ENCODE measurements at regions not wholly inside any gene's neighbourhood (a gene's known extent, or its start where the extent isn't known, plus 50 kb on each side); places are given as distances from the start of the nearest gene placed in this dataset.

DNA sequence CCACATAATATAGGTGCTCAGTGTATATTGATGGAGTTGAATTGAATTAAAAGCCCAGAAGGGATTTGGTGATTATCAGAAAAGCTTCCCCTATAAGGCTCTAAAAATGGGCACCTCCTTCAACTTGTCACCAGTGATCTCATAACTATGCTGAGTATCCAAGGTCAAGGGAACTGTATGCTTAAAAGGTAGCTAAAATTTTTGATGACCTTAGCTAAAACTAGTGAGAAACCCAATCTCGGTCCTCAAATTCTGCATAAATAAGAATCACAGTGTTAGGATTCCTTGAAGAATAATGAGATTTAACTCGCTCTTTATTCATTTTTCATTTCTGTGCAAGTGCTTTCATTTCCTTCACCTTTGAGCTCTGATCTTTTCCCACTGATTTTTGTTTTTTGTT, 87.7 kb upstream of the AP1S2 start:
- Histone ChIP-seq H3K27me3 (no peaks in the 10 kb centered on the region), H3K36me3 (no peaks in the 10 kb centered on the region), H3K4me3 (ENCODE audit: low read depth, low read length) (no peak overlapping the region), H3K9me3 (no peaks in the 10 kb centered on the region), H3K4me1 (no peaks in the 10 kb centered on the region)
- no peak for DNase-seq
- TF ChIP-seq, protein P1, sequence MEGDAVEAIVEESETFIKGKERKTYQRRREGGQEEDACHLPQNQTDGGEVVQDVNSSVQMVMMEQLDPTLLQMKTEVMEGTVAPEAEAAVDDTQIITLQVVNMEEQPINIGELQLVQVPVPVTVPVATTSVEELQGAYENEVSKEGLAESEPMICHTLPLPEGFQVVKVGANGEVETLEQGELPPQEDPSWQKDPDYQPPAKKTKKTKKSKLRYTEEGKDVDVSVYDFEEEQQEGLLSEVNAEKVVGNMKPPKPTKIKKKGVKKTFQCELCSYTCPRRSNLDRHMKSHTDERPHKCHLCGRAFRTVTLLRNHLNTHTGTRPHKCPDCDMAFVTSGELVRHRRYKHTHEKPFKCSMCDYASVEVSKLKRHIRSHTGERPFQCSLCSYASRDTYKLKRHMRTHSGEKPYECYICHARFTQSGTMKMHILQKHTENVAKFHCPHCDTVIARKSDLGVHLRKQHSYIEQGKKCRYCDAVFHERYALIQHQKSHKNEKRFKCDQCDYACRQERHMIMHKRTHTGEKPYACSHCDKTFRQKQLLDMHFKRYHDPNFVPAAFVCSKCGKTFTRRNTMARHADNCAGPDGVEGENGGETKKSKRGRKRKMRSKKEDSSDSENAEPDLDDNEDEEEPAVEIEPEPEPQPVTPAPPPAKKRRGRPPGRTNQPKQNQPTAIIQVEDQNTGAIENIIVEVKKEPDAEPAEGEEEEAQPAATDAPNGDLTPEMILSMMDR (IDR thresholded peaks at IDR 0.05; ENCODE audit: low read depth, low read length) = no peak

DNA sequence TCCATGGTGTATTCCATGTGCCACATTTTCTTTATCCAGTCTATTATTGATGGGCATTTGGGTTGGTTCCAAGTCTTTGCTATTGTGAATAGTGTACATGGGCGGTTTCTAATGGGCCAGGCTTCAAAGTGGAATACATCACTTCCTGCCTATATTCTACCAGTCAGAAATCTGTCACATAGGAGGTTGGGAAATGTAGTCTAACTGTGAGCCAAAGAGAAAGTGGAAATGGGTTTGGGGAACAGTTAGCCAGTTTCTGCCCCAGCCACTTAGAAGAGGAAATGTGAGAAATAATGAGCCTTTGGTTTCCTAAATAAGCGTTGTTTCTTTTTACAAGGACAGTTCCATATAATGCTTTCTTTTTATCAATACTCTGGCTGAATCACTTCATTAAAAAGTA, 85.1 kb upstream of the AP1S2 start:
- Histone ChIP-seq H3K4me3 (ENCODE audit: low read depth, low read length) (no peak overlapping the region), H3K36me3 (no peaks in the 10 kb centered on the region), H3K27me3 (no peaks in the 10 kb centered on the region), H3K4me1 (no peaks in the 10 kb centered on the region), H3K9me3 (no peaks in the 10 kb centered on the region)
- no peak for DNase-seq
- TF ChIP-seq, protein P1 (IDR thresholded peaks at IDR 0.05; ENCODE audit: low read depth, low read length) = no peak

DNA sequence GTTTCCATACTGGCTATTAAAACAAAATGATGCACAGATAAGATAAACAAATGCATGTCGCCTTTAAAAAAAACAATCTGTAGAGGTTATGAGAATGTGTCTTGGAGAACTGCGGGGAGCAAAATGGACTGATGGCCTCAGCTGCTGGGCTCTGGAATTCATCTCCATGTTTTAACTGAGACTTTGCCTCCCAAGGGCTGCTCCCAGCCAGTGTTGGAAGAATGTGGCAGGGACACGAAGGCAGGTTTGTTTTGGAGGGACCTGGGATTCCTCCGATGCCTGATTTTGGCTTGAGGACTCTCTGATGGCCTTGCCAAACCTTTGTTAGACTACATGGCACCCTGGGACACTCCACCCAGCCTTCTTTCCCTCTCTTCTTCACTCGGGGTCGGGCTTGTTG, 83.5 kb upstream of the AP1S2 start:
- H3K36me3 ChIP-seq = no peaks in the 10 kb centered on the region
- no peak for DNase-seq
- H3K4me1 ChIP-seq = no peaks in the 10 kb centered on the region
- TF ChIP-seq, protein P1 (IDR thresholded peaks at IDR 0.05; ENCODE audit: low read depth, low read length) = no peak
- H3K27me3 ChIP-seq = no peaks in the 10 kb centered on the region
- no peaks in the 10 kb centered on the region for H3K9me3 ChIP-seq
- H3K4me3 ChIP-seq (ENCODE audit: low read depth, low read length) = no peak overlapping the region

DNA sequence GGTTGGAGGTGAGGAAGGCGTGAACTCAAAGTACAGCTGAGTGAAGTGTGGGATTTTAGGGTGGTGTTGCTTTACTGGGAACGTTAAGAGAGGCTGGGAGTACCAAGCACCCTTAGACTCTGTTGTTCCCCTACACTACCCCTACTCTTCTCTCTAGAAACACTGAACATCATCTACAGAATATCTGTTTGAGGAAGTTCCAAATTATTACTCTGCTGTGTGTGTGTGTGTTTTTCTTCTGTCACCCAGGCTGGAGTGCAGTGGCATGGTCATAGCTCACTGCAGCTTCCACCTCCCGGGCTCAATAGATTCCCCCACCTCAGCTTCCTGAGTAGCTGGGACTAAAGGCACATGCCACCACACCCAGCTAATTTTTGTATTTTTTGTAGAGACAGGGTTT, 76.7 kb upstream of the AP1S2 start:
- H3K9me3 ChIP-seq = no peaks in the 10 kb centered on the region
- H3K27me3 ChIP-seq = no peaks in the 10 kb centered on the region
- H3K4me1 ChIP-seq = no peaks in the 10 kb centered on the region
- H3K36me3 ChIP-seq = no peaks in the 10 kb centered on the region
- no peak for DNase-seq
- TF ChIP-seq, protein P1 (IDR thresholded peaks at IDR 0.05; ENCODE audit: low read depth, low read length) = no peak
- no peak overlapping the region for H3K4me3 ChIP-seq (ENCODE audit: low read depth, low read length)

DNA sequence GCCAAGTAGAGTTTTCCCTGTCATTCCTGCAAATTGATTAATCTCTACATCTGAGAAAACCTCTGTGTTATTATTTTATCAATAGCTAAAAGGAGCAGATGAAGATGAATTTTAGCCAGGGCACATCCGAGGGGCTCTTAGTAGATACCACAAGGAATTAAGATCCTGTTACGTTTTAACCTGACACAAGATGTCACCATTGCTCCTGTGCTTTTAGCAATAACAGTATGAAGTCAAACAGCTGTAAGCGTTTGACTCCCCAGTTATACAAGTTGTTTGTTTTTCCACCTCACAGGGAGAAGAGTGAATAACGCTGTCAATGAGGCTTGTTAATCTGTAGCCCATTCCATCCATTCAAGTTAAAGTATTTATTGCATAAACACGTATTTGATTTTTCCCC, 76.0 kb upstream of the AP1S2 start:
- Histone ChIP-seq H3K9me3 (no peaks in the 10 kb centered on the region), H3K4me3 (ENCODE audit: low read depth, low read length) (no peak overlapping the region), H3K27me3 (no peaks in the 10 kb centered on the region), H3K36me3 (no peaks in the 10 kb centered on the region), H3K4me1 (no peaks in the 10 kb centered on the region)
- TF ChIP-seq, protein P1 (IDR thresholded peaks at IDR 0.05; ENCODE audit: low read depth, low read length) = 0 out of 2 replicates have a peak, but pooled peaks have one; percentile 9
- DNase-seq = no peak

DNA sequence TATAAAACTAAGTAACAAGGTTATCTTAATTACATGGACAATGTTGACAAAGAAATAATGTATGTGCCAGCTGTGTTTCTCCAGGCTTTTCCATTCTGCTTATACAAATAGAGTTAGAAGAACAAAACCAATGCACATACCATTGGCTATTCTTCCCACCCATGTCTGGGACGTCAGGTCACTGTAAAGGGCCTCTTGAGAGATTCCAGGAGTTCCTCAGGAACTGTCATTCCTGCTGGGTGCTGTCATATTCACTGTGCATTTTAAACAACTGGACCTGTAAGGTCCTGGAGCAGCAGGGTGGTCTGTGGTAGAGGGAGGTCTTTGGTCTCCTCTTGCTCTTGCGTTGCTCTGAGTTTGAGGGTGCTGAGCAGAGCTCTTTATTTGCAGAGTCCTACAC, 74.6 kb upstream of the AP1S2 start:
- no peaks in the 10 kb centered on the region for H3K27me3 ChIP-seq
- no peaks in the 10 kb centered on the region for H3K4me1 ChIP-seq
- TF ChIP-seq, protein P1 (IDR thresholded peaks at IDR 0.05; ENCODE audit: low read depth, low read length) = no peak
- no peak overlapping the region for H3K4me3 ChIP-seq (ENCODE audit: low read depth, low read length)
- H3K36me3 ChIP-seq = no peaks in the 10 kb centered on the region
- DNase-seq = no peak
- H3K9me3 ChIP-seq = no peaks in the 10 kb centered on the region

Data from BE2C (cell line).